ENCODE measurements at regions not wholly inside any gene's neighbourhood (a gene's known extent, or its start where the extent isn't known, plus 50 kb on each side); places are given as distances from the start of the nearest gene placed in this dataset.
"Not testable (repeated sequence)": the region's sequence is repeated elsewhere in the genome, so short reads cannot be mapped to it uniquely, and the experiment has no call there.

DNA sequence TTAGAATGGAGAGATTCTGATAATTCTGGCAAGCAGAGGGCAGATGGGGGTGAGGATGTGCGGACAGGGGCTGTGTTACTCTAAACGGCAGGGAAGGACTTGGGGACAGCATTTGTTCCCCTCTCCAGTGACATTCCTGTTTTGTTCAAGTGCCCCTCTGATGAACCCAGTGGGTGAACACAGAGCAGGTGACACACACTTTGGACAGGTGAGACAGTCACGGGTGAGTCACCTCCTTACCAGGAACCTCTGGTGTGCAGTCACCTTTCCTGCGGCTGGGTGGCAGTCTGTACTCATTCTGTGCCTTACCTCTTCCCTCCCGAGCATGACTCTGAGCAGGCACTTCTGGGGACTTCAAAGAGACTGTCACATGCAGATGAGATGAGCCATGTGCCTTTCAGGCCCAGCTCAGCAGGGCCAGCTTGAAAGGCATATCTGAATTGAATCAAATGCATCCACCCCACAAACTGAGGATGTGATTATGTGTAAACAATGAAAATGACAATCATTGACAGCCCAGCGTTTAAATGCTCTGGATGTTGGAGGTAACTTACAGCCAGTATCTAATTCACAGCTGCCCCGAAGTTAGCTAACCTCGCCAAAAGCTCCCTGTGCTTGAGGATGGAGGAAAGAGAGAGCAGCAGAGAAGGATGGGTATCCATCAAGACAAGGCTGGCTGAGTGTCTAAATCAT is 362.4 kb downstream of the BCL2L11 start:
- peak; percentile 57 for DNase-seq

DNA sequence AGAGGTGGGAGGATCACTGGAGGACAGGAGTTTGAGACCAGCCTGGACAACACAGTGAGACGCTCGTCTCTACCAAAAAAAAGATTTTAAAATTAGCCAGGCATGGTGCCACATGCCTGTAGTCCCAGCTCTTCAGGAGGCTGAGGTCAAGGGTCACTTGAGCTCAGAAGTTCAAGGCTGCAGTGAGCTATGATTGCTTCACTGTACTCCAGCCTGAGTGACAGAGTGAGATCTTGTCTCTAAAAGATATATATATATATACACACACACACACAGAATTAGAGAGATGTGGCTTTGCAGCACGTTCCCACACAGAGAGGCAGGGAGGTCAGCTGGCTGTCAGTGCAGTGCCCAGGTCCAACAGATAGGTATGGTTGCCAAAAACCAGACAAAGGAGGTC is 363.4 kb downstream of the BCL2L11 start:
- DNase-seq = not testable (repeated sequence)

DNA sequence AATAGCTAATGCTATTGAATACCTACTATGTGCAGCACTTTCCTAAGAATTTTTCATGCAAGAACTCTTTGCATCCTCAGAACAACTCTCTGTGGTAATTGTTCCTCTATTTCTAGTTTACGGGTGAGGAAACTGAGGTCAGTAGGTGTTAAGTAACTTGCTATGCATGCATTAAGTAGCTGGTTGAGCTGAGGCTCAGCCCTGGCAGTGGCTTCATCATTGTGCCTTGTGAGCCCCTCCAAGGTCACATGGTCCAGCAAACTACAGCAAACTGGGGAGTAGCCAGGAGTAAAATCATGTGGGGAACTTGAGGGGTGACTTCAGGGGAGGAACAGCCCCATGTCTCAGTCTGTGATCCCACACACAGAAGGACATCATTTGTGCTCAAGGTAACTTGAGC is 365.2 kb downstream of the BCL2L11 start:
- DNase-seq = not testable (repeated sequence)

DNA sequence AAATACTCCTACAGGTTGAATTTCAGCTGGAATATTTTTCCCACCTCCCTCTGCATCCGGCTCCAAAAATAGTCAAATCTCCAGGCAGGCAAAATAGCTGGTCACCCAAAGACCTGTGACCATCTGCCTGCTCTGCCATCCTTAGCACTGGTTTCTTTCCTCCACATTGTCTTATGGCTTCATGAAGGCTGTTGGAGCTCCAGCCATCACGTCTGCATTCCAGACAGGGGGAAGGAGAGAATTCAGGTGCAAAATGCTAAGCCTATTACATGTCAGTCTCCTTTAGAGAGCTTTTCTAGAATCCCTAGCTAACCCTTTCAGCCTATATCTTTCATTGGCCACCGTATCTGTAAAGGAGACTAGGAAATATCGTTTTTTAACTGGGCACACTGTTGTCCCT is 367.7 kb downstream of the BCL2L11 start:
- DNase-seq = not testable (repeated sequence)

DNA sequence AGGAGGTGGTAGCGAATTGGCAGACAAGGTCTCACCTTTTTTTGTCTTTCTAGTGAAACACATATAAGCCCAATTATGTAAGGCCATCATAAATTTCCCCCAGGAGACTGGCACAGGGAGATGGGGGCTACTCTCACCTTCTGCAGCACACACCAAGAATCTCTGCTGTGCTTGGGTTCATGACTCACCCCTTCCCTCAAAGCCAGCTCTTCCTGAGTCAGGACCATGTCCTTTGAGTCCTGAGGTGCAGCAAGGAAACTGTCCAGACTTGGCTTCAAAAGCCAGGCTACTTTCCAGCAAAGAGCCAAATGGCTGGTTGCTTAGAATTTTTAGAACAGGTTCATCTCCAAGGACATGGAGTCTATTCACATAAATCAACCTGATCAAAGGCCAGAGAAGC is 368.7 kb downstream of the BCL2L11 start:
- not testable (repeated sequence) for DNase-seq

DNA sequence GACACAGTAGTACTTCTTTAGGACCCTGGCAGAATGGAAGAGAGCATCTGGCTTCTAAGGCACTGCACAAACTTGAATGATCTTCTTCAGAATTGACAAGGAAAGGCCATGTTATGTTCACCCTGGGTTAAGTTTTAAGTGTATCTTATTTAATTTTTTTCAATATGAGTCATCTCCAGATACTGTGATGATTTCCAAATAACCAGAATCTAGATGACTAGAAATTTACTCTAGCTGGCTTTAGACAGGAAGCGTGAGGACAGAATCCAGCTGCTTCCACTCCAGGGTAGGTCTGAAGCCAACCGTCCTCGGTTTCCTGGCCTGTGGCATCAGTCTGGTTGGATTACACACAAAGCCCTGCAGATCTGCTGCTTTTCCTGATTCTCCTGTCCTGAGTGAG is 370.5 kb downstream of the BCL2L11 start:
- DNase-seq = not testable (repeated sequence)

DNA sequence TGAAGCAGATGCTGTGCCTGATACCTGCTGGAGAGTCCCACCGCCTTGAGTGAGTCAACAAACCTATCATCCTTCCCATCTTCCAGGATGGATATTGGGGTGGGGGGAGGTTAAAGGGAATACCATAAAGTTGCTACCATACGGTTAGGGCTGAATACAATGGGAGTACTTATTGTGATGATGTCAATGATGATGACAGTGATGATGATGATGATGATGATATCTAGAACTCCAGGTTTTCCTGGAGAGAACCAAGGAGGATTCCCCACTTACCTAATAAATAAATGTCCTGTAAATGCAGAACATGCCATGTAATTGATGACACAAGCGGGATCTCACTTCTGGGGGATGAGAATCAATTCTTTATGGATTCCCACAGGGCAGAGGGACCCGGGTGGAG is 370.9 kb downstream of the BCL2L11 start:
- not testable (repeated sequence) for DNase-seq

DNA sequence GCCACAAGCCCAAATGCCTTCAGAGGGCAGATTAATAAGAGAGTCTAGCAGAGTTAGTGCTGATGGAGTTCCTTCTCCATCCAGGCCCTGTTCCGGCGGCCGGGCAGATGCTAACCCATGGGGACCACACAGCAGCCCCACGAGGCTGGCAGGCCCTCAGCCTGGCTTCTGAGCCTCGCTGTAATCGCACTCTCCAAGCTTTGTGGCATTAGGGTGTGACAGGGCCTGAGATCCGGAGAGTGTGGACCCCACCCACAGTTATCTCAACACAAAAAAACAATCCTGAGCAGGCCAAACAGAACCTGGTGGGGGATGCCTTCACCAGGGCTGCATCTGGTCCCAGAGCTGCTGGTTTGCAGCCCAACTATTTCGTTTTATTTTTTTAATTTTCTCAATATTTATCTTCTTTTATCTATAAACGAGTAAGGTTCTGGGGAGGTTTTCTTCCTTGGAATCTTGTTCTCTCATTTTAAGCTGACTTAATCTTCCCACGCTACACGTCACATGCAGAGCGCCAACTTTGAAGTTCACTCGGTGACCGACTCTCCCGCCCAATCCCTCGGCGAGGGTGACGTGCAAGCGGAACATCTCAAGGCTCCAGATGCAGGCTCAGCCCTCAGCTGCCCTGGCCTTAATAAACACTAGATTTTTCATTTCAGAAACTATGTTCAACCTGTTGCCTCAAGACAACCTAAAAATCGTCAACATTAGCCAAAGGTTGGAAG is 372.4 kb downstream of the BCL2L11 start:
- DNase-seq = not testable (repeated sequence)

DNA sequence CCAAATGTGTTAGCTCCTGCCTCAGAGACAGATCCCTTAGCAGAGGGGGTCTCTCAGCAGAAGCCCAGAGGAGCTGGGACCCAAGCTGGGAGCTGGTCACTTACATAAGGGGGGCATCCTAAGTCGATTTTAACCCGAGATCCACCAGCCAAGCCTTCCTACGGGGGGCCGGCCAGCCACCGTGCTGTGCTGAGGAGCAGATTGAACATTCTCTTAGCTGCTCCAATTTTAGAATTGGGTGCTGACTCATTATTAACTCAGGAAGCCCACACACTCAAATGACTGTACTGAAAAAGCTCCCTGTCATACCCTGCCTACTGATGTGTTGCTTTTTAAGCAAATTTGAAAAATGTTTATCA is 373.0 kb downstream of the BCL2L11 start:
- DNase-seq = peak; percentile 20

DNA sequence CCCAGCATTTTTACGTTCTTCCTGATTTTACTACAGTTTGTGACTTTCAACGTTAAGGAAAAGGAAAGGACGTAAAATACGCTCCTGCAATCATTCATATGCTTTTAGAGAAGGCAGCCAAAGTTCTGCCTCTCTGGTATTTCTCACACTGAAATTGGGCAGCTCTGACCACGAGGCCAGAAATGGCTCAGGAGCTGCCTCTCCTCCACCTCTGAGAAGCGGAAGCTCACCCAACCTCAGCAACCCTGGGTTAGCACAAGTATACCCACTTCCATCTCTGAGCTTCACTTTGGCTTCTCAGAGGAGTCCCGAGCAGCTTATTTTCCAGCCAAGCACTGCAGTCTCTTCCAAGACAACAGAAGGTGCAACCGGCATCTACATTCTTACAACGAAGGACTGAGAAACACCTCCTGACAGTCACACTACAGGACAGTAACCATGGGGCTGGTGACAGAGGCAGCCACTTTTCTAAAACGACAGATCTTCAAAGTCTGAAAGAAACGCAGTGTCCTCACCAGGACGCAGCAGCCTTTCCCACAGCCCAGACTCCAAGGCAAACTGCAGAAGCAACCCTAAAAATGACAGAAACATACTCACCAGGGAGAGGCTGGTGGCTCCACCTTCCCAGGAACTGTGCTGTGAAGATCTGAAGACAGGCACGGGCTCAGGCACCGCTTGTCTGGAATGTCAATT is 373.7 kb downstream of the BCL2L11 start:
- peak; percentile 29 for DNase-seq

DNA sequence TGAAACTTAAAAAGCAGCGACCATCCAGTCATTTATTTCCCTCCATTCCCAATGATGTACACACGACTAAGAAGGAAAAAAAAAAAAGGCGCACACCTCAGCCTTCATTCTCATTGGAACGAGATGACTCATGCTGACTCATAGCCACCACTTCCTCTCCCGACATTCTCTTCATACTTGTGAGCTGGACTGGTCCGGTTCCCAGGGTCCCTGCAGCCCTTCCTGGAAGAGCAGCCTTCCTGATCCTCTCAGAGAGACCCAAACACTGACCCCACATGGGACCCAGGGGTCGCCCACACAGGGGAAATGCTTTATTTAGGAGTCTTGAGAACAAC is 374.2 kb downstream of the BCL2L11 start:
- not testable (repeated sequence) for DNase-seq

DNA sequence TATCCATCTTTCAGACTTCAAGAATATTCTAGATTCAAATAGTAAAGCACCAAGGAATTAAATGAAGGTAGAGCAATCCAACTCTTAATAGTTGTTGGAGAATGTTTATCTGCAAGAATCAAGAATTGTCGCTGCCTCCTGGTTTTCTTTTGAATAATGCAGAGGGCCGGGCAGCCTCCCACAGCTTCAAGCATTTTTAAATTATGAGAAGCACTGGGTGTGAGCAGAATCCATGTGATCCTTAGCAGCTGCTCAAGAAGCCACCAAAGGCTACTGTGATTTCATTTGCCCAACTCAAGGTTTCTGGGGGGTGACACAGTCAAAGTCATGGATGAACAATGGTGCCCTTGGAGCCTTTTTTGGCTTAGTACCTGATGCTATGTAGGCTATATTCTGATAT is 374.9 kb downstream of the BCL2L11 start:
- DNase-seq = not testable (repeated sequence)

DNA sequence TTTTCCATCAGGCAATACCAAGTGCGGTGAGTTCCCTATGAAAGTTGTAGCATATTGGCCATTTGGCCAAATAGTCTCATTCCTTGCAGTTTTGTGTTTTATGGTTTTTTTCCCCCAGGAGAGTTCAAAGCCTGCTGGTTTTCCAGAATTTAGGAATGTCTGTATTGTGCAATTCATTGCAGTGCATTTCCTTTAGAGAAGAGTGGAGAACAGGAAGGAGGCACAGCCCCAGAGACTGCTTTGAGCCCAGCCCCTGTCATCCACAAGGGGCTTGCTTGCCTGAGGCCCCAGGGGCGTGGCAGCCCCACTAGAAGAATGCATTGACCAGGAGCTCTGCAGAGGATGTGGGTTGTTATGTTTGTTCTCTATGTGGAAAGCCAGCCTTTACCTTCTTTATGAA is 375.5 kb downstream of the BCL2L11 start:
- not testable (repeated sequence) for DNase-seq

DNA sequence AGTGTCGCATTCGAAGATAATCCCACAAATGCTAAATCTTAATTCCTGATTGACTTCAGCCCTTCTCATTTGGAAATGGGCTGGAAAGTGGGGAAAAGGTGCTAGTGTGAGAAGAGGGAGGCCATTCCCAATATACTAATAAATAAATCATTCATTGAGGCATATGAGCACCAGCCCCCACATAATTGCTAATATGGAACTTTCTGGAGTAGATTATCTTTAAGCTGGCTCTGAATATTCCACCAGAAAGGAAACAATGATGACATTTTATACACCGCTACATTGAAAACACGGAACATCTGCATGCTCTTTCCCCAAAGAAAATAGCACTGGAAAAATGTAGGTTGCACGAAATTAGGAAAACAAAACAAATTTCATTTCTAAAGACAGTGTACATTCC is 376.1 kb downstream of the BCL2L11 start:
- not testable (repeated sequence) for DNase-seq

DNA sequence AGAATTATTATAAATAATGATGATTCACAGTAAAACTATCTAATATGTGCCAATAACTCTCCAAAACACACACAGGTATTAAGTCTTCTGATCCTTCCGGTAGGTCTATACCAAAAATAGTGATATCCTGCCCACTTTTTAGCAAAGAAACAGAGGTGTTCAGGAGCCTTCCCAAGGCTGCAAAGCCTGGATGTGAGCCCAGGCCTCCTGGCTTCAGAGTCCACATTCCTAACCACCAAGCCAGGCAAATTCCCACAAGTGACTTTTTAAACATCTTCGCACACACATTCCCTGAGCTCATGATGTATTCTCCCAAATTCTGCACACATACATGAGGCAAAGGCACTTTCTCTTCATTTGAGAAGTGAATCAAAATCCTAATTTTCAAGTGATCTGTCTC is 376.6 kb downstream of the BCL2L11 start:
- not testable (repeated sequence) for DNase-seq

DNA sequence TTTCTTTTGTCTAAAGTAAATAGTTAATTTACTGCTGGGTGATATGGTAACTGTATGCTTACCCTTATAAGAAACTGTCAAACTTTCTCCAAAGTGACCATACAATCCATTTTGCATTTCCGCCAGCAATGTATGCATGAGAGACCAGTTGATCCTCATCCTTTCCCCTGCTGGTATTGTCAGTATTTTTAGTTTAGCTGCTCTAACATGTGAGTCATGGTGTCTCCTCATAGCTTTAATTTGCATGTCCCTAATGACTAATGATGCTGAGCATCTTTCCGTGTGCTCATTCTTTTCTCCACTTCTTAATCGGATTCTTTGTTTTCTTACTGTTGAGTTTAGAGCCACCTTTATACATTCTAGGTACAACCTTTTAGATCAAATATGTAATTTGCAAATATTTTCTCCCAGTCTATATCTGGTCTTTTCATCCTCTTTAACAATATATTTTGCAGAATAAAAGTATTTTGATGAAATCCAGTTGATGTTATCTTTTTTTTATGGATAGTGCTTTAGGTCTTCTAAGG is 379.9 kb downstream of the BCL2L11 start:
- not testable (repeated sequence) for DNase-seq

DNA sequence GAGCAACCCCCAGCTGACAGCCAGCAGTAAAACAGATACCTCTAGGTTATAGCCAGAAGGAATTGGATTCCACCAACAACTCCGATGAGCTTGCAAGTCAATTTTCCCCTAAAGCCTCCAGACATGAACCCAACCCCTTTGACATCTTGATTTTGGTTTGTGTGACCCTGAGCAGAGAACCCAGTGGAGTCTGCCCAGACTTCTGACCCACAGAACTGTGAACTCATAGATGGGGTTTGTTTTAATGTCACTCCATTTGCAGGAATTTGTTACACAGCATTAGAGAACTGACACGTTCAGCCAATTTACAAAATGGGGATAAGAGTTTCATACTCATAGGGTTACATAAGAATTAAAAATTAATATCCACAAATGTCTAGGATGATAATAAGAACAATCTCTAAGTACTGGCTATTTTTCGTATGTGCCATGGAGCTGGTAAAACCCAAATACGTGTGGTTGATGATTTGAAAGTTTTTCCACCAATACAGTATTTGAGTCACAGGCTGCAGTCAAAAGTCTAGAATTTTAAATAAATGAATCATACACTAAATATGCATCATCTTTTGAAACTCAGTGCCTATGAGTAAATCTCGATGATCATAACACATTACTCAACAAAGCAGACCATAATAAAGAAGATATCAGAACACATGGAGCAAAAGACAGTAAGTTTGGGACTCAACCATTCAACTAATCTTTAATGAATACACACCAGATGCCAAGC is 380.0 kb downstream of the ANAPC1 start:
- DNase-seq = not testable (repeated sequence)

DNA sequence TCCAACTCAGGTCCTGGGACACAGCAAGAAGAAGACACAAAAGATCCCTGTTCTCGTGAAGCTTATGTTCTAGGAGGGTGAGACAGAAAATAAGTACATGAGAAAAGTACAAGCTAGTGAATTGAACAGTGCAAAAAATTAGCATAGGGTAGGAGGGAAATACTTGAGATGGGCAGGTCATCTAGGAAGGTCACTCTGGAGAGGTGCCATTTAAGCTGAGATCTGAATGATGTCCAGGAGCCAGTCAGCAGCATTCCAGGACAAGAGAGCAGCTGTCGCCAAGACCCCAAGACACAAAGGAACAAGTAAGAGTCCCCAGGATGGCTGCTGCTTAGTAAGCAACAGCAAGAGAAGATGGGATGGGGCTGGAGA is 379.4 kb downstream of the ANAPC1 start:
- not testable (repeated sequence) for DNase-seq

DNA sequence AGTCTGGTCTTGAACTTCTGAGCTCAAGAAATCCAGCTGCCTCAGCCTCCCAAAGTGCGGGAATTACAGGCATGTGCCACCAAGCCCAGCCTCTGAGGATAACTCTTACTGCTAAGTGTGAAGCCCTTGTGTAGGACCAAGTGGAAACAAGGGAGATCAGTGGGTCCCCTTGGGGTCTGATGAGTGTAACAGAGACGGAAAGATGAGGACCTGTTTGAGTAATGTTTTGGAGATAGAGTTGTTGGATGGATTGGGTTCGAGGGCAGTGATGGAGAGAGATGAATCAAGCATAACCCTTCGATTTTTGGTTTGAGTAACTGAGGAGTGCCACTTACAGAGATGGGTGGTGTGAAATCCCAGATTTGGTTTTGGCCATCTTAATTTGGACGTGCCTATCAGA is 378.7 kb downstream of the ANAPC1 start:
- not testable (repeated sequence) for DNase-seq

DNA sequence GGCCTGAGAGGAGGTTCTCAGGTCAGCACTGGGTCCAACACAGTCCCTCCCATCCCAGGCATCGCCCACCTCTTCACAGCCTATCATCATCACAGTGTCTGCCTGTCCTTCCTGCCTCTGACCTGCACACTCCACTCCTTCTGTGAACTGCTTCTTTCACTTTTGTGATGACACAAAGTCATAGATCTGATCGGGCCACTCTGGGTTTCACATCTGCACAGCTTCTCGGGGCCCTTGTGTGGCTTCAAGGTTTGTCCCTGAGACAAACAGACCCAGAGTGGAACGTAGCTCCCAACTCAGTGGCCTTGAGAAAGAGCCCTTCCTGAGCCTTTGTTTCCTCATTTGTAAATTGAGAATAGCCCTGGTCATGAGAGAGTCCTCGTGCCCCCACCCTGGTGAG is 377.1 kb downstream of the ANAPC1 start:
- DNase-seq = peak; percentile 61

DNA sequence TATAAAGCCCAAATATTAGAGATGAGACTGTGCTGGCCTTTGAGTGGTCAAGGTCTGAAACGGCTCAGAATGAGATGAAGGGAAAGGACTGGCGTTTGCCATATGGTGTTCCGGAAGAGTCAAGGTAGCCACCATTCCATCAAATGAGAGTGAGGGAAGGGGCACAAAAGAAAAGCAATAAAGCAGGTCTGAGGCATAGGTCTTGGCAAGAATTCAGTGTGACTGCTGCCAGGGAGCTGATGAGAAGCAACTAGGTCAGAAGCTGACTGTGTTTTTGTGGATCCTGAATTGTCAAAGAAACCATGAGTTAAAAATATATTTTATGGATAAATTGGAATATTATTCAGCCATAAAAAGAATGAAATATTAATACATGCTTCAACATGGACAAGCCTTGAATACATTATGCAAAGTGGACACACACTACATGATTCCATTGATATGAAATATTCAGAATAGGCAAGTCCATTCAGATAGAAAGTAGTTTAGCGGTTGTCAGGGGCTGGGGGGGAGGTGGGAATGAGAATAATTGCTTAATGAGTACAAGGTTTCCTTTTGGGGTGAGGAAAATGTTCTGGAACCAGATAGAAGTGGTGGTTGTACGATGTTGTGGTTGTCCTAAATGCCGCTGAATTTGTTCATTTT is 374.6 kb downstream of the ANAPC1 start:
- not testable (repeated sequence) for DNase-seq

DNA sequence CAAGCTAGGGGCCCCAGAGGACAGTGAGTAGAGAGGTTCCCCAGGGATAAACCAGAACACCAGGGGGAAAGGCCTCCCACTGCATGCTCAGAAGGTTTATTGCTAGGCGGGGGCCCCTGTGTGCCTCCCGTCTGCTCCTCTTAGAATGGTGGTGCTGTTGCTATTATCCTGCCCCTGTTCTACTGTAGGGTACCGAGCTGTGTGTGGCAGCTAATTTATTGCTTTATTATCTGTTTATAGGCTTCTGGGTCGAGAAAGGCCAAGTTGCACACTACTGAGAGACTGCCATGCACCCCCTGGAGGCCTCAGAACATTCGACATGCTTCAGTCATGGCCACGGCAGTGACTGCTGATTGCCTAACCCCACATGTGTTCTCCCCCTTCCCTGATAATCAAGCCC is 373.6 kb downstream of the ANAPC1 start:
- DNase-seq = not testable (repeated sequence)

DNA sequence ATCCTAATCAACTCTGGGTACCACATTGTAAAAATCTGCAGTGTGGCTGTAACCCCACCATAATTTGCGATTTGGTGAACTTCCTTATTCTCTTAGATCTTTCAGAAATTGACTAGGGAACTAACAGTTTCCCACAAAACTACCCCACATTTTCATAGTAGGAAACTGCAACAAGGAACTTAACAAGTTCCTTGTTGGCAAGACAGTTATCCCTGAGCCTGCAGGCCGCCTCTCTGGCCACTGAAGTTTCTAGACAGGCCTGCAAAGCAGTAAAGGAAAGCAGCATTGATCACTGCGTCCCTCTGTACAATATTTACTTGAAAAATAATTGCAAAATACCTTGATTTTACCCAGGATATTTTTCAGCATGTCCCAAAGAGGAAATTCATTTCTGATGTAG is 372.9 kb downstream of the ANAPC1 start:
- DNase-seq = not testable (repeated sequence)

Measured in activated CD4-positive, alpha-beta T cell treated with anti-CD3 and anti-CD28 coated beads for 48 hours (primary cell).